ENCODE measurements at regions not wholly inside any gene's neighbourhood (a gene's known extent, or its start where the extent isn't known, plus 50 kb on each side); places are given as distances from the start of the nearest gene placed in this dataset.

DNA sequence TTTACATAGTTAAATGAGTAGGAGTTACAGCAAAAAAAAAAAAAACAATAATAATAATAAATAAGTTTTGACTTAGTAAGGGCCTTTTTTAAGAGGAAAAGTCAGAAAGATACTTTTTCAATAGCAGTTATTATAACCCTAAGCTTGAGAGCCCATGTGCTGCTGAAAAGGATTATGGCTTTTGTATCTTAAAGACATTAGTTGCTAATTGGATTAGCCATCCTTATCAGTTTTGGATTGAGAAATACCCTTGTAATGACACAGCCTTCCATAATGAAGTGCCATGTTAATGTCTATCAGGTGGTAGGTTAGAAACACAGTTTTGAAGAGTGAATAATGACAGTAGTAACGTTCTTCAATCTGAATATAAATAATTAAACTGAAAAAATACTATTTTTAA is 554.0 kb downstream of the RIT2 start:
- Histone ChIP-seq H3K9me3 (no peaks in the 10 kb centered on the region), H3K27me3 (replicated peaks; ENCODE audit: control insufficient read depth, insufficient read depth, low read length) (no peaks in the 10 kb centered on the region), H3K4me3 (ENCODE audit: low read depth, low read length) (no peak overlapping the region), H3K4me1 (no peaks in the 10 kb centered on the region), H3K36me3 (ENCODE audit: control insufficient read depth, insufficient read depth, low read length) (no peaks in the 10 kb centered on the region)
- Mint-ChIP-seq H3K36me3 (ENCODE audit: insufficient read depth, unreplicated experiment) (no peaks in the 10 kb centered on the region), H3K27me3 (ENCODE audit: insufficient read depth, unreplicated experiment) (no peaks in the 10 kb centered on the region), H3K4me3 (ENCODE audit: unreplicated experiment) (no peak overlapping the region), H3K4me1 (ENCODE audit: low read depth, unreplicated experiment) (no peaks in the 10 kb centered on the region), H3K9me3 (ENCODE audit: unreplicated experiment) (no peaks in the 10 kb centered on the region), H3K27ac (ENCODE audit: unreplicated experiment) (no peak overlapping the region)
- CTCF ChIA-PET = no interaction called here
- POLR2A ChIA-PET = no interaction called here
- no peak for DNase-seq
- TF ChIP-seq CTCF (IDR thresholded peaks at IDR 0.05; ENCODE audit: insufficient read depth in 1 of 2, low read depth in 1 of 2, low read length in 1 of 2, severe bottlenecking in 1 of 2, unreplicated experiment in 1 of 2) = no peak
- BruUV-seq (replicated peaks) = no TSS peak
- intact Hi-C loops (cut with micrococcal nuclease; ENCODE audit: unreplicated experiment) = no loop called here

DNA sequence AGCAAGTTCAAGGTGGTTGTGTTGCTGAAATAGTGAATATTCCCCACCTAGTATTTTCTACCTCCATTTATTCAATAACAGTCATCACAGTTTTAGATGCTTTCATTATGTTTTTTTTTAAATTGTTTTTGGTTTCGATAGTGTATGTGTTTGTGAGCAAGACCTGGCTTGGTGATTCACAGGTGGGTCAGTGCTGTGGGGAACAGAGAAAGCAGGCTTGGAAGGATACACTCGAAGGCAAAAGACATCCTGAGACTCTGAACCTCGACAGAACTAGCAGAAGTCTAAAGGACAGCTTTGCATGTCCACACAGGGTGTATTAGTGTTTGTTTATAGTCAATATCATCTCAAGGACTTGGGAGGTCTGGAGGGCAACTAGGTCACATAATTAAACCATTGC is 551.5 kb downstream of the RIT2 start:
- no peak for DNase-seq
- H3K9me3 ChIP-seq = no peaks in the 10 kb centered on the region
- H3K4me1 ChIP-seq = no peaks in the 10 kb centered on the region
- ChIA-PET POLR2A (no interaction called here), CTCF (no interaction called here)
- Mint-ChIP-seq H3K4me3 (ENCODE audit: unreplicated experiment) (no peak overlapping the region), H3K36me3 (ENCODE audit: insufficient read depth, unreplicated experiment) (no peaks in the 10 kb centered on the region), H3K4me1 (ENCODE audit: low read depth, unreplicated experiment) (no peaks in the 10 kb centered on the region), H3K27me3 (ENCODE audit: insufficient read depth, unreplicated experiment) (no peaks in the 10 kb centered on the region), H3K27ac (ENCODE audit: unreplicated experiment) (no peak overlapping the region), H3K9me3 (ENCODE audit: unreplicated experiment) (no peaks in the 10 kb centered on the region)
- no peak for TF ChIP-seq CTCF (IDR thresholded peaks at IDR 0.05; ENCODE audit: insufficient read depth in 1 of 2, low read depth in 1 of 2, low read length in 1 of 2, severe bottlenecking in 1 of 2, unreplicated experiment in 1 of 2)
- BruUV-seq (replicated peaks) = no TSS peak
- no peaks in the 10 kb centered on the region for H3K36me3 ChIP-seq (ENCODE audit: control insufficient read depth, insufficient read depth, low read length)
- no peaks in the 10 kb centered on the region for H3K27me3 ChIP-seq (replicated peaks; ENCODE audit: control insufficient read depth, insufficient read depth, low read length)
- intact Hi-C loops (cut with micrococcal nuclease; ENCODE audit: unreplicated experiment) = no loop called here
- H3K4me3 ChIP-seq (ENCODE audit: low read depth, low read length) = no peak overlapping the region

DNA sequence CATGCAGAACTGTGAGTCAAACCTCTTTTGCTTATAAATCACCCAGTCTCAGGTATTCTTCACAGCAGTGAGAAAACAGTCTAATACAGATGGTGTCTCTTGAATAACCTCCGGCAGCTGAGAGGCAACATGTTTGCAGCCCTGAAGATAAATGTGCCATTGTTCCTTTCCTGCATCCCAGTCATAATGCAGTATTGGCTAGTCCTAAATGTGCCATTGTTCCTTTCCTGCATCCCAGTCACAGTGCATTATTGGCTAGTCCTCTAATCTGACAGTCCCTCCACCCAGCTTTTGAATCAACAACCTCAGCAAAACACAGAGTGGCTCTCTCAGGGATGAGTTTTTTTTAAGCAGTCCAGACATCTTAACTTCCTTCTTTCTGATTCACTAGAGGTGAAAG is 550.7 kb downstream of the RIT2 start:
- Histone ChIP-seq H3K36me3 (ENCODE audit: control insufficient read depth, insufficient read depth, low read length) (no peaks in the 10 kb centered on the region), H3K4me3 (ENCODE audit: low read depth, low read length) (no peak overlapping the region), H3K27me3 (replicated peaks; ENCODE audit: control insufficient read depth, insufficient read depth, low read length) (no peaks in the 10 kb centered on the region), H3K9me3 (no peaks in the 10 kb centered on the region), H3K4me1 (no peaks in the 10 kb centered on the region)
- no peak overlapping the region for H3K27ac Mint-ChIP-seq (ENCODE audit: unreplicated experiment)
- H3K4me3 Mint-ChIP-seq (ENCODE audit: unreplicated experiment) = no peak overlapping the region
- intact Hi-C loops (cut with micrococcal nuclease; ENCODE audit: unreplicated experiment) = no loop called here
- no peaks in the 10 kb centered on the region for H3K9me3 Mint-ChIP-seq (ENCODE audit: unreplicated experiment)
- H3K36me3 Mint-ChIP-seq (ENCODE audit: insufficient read depth, unreplicated experiment) = no peaks in the 10 kb centered on the region
- no peak for DNase-seq
- CTCF ChIA-PET = no interaction called here
- no peak for TF ChIP-seq CTCF (IDR thresholded peaks at IDR 0.05; ENCODE audit: insufficient read depth in 1 of 2, low read depth in 1 of 2, low read length in 1 of 2, severe bottlenecking in 1 of 2, unreplicated experiment in 1 of 2)
- POLR2A ChIA-PET = no interaction called here
- no peaks in the 10 kb centered on the region for H3K4me1 Mint-ChIP-seq (ENCODE audit: low read depth, unreplicated experiment)
- BruUV-seq (replicated peaks) = no TSS peak
- no peaks in the 10 kb centered on the region for H3K27me3 Mint-ChIP-seq (ENCODE audit: insufficient read depth, unreplicated experiment)
